ENCODE measurements at regions not wholly inside any gene's neighbourhood (a gene's known extent, or its start where the extent isn't known, plus 50 kb on each side); places are given as distances from the start of the nearest gene placed in this dataset.

DNA sequence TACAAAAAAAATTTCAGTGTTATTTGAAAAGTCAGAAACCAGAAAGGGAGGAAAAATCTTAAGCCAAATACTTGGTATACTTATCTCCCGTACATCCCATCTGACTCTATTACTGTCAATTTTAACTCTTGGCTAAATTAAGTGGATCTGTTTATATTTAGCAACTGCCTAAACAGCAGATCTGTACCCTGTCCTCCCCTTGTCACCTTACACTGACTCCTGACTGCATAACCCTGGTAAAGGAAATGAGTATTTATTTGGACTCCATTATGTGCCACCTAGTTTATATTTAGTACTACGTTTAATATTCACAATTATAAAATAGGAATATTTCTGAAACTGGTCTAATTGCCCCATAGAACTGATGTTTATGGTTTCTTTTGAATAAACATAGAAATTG, 730.2 kb upstream of the GJE1 start:
- TF ChIP-seq ZFX (IDR thresholded peaks at IDR 0.05; ENCODE audit: borderline replicate concordance) = no peak
- TF ChIP-seq, protein P1, sequence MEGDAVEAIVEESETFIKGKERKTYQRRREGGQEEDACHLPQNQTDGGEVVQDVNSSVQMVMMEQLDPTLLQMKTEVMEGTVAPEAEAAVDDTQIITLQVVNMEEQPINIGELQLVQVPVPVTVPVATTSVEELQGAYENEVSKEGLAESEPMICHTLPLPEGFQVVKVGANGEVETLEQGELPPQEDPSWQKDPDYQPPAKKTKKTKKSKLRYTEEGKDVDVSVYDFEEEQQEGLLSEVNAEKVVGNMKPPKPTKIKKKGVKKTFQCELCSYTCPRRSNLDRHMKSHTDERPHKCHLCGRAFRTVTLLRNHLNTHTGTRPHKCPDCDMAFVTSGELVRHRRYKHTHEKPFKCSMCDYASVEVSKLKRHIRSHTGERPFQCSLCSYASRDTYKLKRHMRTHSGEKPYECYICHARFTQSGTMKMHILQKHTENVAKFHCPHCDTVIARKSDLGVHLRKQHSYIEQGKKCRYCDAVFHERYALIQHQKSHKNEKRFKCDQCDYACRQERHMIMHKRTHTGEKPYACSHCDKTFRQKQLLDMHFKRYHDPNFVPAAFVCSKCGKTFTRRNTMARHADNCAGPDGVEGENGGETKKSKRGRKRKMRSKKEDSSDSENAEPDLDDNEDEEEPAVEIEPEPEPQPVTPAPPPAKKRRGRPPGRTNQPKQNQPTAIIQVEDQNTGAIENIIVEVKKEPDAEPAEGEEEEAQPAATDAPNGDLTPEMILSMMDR (IDR thresholded peaks at IDR 0.05) = no peak
- H3K27ac ChIP-seq = peak overlapping the region; percentile 76; the same call in 1 of the 2 replicates

DNA sequence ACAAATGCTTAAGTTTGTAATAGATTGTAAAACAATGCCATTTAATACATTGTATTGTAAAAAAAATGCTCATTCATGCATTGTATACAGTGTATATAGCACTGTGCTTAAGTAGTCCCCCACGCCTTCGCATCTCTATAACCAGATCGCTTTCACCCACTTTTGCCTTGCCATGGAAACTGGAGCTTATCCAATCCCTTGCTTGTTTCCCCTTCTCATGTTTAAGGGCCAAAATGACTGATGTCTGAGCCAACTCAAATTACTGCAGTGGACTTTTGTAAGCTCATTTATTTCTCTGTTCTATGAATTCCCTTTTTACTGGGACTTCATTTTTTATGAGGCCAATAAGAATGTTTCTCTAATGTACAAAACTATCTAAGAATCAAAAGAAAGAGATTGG, 730.9 kb upstream of the GJE1 start:
- TF ChIP-seq, protein P1 (IDR thresholded peaks at IDR 0.05) = no peak
- TF ChIP-seq ZFX (IDR thresholded peaks at IDR 0.05; ENCODE audit: borderline replicate concordance) = no peak

DNA sequence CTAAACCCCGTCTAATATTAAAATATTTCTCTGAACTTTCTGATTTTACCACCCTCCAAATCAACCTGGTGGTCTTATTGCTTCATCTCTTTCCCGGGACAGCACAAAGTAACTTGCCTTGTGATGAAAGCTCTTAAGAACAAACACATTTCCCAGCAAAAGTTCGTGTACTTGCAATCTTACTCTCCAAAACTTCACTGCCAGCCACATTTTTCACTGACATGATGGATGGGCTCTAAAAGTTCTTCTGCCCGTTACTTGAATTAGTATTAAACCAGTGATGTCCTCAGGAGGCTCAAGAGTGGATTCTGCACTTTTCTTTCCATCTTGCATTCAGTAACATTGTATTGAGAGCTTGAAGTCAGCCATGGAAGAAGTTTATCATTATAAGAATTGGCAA, 731.6 kb upstream of the GJE1 start:
- TF ChIP-seq, protein P1 (IDR thresholded peaks at IDR 0.05) = no peak
- no peak for TF ChIP-seq ZFX (IDR thresholded peaks at IDR 0.05; ENCODE audit: borderline replicate concordance)
- no peak overlapping the region for H3K27ac ChIP-seq

More for the DNA sequence above, 730.9 kb upstream of the GJE1 start:
- no peak overlapping the region for H3K27ac ChIP-seq

DNA sequence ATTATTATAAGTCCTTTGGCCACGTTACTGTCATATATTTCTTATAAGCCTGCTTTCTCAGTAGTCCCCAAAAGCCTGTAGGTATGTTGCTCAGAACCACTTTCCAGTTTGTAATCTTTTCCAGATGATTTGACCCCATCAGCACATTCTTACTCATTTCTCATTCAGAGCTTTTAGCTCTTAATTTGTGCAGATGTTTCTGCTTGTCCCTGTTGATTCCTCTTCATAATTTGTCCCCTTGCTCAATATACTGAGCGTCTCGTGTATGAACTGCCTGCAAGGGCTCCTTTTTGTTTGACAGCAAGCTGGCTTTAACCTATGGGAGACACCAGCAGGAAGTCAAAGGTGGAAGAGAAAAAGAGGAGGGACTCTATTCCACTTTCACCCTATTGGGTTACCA, 733.8 kb upstream of the GJE1 start:
- no peak overlapping the region for H3K27ac ChIP-seq
- TF ChIP-seq ZFX (IDR thresholded peaks at IDR 0.05; ENCODE audit: borderline replicate concordance) = no peak
- TF ChIP-seq, protein P1 (IDR thresholded peaks at IDR 0.05) = no peak

DNA sequence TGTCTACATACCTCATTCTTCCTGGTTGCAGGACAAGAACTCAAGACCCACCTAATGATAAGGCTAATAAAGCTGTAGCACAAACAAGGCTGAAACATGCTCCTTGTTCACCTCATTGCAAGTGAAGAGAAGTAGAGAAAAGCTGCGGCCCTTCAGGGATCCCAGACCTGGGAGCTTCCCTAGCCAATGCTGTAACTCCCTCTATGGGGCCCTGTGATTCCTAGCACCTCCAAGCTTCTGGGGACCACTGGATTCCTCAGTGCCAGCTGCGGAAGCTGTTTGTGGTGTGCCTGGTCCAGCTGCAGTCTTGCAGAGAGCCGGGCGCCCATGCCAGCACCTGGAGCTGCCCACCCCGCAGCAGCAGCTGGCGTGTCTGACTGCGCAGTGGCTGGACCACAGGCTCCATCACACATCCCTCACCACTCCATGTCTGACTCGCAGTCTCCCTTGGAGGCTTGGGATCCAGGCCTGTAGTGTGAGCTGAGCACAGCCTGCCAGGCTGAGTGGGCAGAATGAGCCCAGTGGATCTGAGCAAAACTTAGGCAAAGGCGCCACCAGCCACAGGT, 737.2 kb upstream of the GJE1 start:
- H3K27ac ChIP-seq = no peak overlapping the region
- TF ChIP-seq, protein P1 (IDR thresholded peaks at IDR 0.05) = no peak
- no peak for TF ChIP-seq ZFX (IDR thresholded peaks at IDR 0.05; ENCODE audit: borderline replicate concordance)

DNA sequence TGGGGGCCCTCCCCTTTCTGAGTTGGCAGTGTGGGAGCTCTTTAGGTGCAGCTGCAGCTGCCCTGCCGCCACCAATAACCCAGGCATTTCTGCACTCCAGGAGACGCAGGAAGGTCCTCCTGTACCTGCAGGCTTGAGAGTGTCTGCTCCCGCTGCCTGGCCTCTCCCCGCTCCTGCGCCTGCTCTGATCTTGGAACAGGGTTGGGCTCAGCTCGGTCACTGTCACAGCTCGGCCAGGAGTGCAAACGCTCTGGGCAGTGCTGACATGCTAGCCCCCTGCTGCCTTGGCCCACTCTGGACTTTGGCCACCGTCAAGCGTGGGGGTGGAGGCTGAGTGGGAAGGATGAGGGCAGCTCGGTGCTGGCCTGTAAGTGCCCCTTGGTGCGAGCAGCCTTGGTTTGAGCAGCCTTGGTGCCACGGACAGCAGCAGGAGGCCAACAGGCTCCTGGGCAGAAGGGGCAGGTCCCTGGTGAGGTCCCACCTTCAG, 738.1 kb upstream of the GJE1 start:
- TF ChIP-seq ZFX (IDR thresholded peaks at IDR 0.05; ENCODE audit: borderline replicate concordance) = no peak
- TF ChIP-seq, protein P1 (IDR thresholded peaks at IDR 0.05) = no peak
- no peak overlapping the region for H3K27ac ChIP-seq

DNA sequence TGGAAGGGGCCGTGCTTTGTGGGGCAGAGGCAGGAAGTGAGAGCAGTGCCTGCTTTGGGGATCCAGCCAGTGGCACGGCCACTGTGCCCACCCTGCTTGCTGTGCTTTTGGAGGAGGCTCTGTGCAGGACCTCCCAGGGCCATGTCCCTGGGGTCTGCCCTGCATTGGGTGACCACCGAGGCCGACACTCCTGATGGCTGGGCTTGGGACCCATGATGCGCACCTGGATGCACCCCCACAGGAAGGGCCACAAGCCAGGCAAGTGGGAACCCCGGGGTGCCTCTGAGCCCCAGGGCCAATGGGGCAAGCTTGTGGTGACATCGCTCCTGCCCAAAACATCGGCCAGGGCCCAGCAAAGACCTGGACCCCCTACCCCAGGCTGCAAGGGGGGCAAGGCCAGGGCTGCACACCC, 738.6 kb upstream of the GJE1 start:
- no peak overlapping the region for H3K27ac ChIP-seq
- TF ChIP-seq, protein P1 (IDR thresholded peaks at IDR 0.05) = no peak
- TF ChIP-seq ZFX (IDR thresholded peaks at IDR 0.05; ENCODE audit: borderline replicate concordance) = no peak
